GM19463 (cell line): ENCODE measurements at regions not wholly inside any gene's neighbourhood (a gene's known extent, or its start where the extent isn't known, plus 50 kb on each side); places are given as distances from the start of the nearest gene placed in this dataset.
A peak's percentile ranks its signal among the peaks of the same experiment; 100 is the strongest.

Source experiments
- ATAC-seq: cut with Tn5 transposase; IDR thresholded peaks from one replicate; pipeline ENCODE4 v1.9.1; 2021; ENCODE audit warnings: mild to moderate bottlenecking, moderate library complexity; ENCODE audit not compliant: unreplicated experiment

GRCh38 chr6:74785236-74785635 lies 420.6 kb downstream of the COL12A1 start:
- no peak for ATAC-seq

- no peak for ATAC-seq
Measured at GRCh38 chr6:74782346-74782745, 423.5 kb downstream of the COL12A1 start.

GRCh38 chr6:74780831-74781230 lies 425.0 kb downstream of the COL12A1 start:
- ATAC-seq = no peak

GRCh38 chr6:74768738-74769137 lies 437.1 kb downstream of the COL12A1 start:
- ATAC-seq = no peak

DNA sequence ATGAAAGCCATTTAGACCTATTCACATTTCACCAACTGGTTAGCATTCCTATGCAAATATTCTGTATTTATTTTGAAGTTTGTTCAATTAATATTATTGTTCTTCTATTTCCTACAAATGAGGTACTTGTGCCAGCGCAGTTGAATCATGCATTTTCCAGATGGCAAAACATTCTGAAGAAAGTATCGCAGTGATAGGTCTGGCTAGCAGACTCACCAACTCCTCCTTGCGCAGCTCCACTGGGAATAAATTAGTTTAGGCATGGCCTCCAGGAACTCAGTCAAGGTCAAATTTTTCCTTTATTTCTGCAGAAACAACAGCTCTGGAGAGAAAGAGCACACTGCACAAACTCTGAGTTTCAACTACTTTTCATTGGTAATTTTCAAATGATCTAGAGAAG lies 437.7 kb downstream of the COL12A1 start:
- ATAC-seq = no peak

GRCh38 chr6:74765486-74765885 lies 440.4 kb downstream of the COL12A1 start:
- no peak for ATAC-seq

GRCh38 chr6:74764486-74764885 lies 441.4 kb downstream of the COL12A1 start:
- no peak for ATAC-seq

- no peak for ATAC-seq
Measured at GRCh38 chr6:74762841-74763240, 443.0 kb downstream of the COL12A1 start.

DNA sequence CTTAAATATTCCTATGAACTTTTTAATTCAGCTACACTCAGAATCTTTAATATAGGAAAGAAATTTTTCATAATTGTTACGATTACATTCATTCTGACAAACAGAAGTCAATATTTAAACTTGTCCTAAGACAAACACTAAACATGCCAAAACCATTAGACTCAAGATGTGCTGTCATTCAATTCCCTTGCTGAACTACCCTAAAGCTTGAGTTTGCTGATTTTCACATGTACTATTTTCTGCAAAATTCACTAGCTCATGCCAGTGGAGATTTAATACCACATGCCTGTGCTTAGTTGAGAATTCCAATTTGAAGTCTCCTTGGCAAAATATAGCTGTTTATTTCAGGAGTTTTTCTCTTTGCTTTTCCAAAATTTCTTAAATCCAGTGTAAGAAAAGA lies 448.0 kb downstream of the COL12A1 start:
- ATAC-seq = no peak

DNA sequence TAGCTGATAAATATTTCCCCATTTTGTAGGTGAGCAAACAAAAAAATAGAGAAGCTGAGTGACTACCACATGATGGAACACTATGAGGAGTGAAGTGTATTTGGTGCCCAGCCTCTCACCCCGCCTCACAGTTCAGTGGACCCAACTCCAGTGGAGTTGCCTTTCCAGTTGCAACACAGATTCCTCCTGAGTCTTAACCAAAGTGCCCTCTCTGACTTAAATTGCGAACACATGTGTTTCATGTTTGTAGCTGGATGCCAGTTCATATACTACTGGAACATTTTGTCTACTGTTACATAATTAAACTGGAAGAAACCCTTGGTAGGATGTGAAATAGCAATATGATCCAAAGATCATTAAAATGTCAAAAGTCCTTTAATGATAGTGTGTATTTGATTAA lies 448.9 kb downstream of the COL12A1 start:
- no peak for ATAC-seq

- no peak for ATAC-seq
Measured at GRCh38 chr6:74755778-74756177, 450.1 kb downstream of the COL12A1 start.

GRCh38 chr6:74755196-74755595 lies 450.7 kb downstream of the COL12A1 start:
- no peak for ATAC-seq

DNA sequence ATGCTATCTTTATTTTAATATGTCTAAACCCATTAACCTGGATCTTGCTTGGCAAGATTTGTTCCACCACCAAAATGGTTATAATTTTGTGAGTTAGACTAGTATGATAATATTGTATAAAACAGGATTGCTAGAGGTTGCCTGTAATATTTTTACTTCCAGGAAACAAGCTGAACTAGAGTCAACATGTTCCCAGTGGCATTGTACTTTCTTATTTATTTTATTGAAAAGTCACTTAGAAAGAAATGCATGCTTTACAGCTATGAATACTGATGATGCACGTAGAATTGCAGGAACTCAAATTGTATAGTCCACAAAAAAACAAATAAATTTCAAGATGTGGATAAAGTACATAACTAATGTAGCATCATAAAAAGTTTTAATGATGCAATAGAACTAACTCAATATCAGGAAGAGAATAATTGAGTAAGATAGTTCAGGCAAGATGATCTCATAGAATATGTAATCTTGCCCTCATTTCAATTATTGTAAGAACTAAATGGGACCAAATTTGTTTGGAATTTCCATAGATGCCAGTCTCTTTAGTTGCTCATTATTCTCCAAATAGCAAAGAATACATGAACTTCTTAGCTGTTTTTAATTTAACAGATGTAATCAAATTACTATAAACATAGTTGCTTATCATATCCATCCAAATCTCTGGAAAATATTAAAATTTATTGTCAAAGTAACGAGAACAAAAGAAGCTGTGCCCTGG lies 451.8 kb downstream of the COL12A1 start:
- ATAC-seq = no peak

GRCh38 chr6:74752303-74752702 lies 453.6 kb downstream of the COL12A1 start:
- no peak for ATAC-seq

- ATAC-seq = no peak
Measured at GRCh38 chr6:74750826-74751225, 455.0 kb downstream of the COL12A1 start.

GRCh38 chr6:74749211-74750147 lies 456.4 kb downstream of the COL12A1 start:
- peak; percentile 97 for ATAC-seq

DNA sequence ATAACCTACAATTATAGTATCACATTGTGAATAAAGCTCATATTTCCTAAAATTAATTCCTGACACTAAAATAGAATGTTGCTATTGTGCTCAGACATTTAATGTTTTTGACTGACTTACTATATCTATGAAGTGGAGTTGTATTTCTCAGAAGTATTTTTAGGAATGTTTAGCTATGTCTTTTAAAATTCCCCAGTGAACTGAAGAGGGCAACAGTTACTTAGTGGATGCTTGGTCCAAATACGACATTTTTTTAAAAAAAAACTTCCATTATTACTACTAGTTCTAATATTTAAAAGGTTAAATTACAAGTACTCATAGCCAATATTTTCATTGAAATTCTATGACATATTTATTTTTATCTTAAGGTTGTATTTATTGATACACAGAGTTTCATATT lies 460.2 kb downstream of the COL12A1 start:
- ATAC-seq = no peak

DNA sequence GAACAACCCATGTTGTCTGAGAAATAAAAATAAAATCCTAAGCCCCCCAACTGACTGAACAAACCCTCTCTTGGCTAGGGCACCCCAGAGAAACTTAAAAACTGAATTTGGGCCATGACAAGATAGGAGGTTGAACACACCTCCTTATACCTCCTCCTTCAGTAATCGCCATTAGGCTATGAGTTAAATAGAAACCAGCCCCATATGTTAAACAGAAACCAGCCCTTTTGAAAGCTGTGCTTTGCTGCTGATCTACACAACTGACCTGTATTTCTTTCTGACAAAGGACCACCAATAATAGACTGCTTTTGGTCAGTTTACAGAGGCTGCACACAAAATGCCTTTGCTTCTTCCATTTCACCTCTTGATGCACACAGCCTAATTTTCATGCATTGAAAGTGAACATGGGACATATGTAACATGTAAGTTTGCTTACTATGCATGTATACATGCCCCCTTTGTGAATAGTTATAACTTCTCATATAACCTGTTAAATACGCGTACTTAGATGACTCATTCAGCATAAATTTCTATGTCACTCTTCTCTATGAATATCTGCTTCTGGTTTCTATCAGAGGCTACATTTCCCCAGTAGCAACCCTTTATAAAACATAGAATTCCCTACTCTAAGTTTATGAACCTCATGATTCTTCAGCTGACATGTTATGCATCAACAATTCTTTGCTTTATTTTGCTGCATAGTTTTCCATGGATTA lies 462.9 kb downstream of the COL12A1 start:
- peak; percentile 66 for ATAC-seq

DNA sequence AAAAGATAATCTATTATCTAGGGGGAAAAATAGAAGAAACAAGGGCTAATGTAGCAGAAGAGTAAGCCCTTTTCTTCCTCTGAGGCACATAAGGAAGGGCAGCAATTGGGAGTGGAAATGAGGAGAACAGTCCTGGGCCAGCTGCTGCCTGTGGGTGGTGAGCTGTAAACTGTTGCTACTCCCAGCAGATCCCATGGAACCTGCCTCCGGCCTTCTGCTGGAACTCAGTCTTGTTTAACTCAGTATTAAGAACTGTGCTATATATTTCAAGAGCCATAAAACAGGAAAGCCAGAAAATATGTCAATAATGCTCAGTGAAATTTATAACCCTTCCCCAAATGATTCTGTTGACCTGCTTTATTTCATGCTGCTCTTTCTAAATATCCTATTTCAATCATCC lies 464.2 kb downstream of the COL12A1 start:
- no peak for ATAC-seq

GRCh38 chr6:74735304-74735703 lies 470.5 kb downstream of the COL12A1 start:
- ATAC-seq = no peak

- ATAC-seq = no peak
Measured at GRCh38 chr6:74734901-74735300, 471.0 kb downstream of the COL12A1 start.
